Keratinocyte (primary cell): ENCODE measurements at regions not wholly inside any gene's neighbourhood (a gene's known extent, or its start where the extent isn't known, plus 50 kb on each side); places are given as distances from the start of the nearest gene placed in this dataset.

Experiments
- EZH2 ChIP-seq: IDR thresholded peaks from one replicate; pipeline ENCODE4 v1.6.1; 2012; ENCODE audit warnings: inconsistent platforms, mild to moderate bottlenecking, low read length, moderate library complexity
- TF ChIP-seq, protein P1 (sequence below), 3 experiments: IDR thresholded peaks in 1 of 3; conservative IDR thresholded peaks in 1 of 3; optimal IDR thresholded peaks in 1 of 3; 2 replicates in 2 of 3; 3 replicates in 1 of 3; pipeline versions ENCODE3 to v1.5.1; 2011; ENCODE audit warnings: low read length in 3 of 3, mild to moderate bottlenecking in 3 of 3, moderate library complexity in 2 of 3, control low read depth in 1 of 3, inconsistent platforms in 1 of 3; ENCODE audit not compliant: insufficient read depth in 2 of 3; ENCODE audit errors: extremely low read depth in 1 of 3

DNA sequence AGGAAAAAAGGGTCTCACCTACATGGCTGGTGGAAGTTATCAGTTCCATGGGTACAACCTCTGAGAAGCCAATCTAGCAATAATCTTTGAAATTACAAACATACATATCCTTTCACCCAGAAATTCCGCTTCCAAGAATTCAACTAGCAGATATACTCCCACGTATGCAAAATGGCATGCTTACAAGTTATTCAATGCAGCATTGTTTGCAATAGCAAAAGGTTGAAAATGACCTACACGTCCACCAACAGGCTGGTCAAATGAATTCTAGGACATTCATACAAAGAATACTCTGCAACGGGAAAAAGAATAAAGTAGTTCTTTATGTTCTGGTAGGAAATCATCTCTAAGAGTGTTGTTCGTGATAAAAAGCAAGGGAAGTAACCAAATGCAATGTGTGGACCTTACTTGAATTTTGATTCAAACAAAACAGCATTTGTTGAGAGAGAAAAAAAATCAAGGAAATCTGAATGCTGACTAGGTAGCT lies 63.7 kb upstream of the NLK start:
- TF ChIP-seq, protein P1, sequence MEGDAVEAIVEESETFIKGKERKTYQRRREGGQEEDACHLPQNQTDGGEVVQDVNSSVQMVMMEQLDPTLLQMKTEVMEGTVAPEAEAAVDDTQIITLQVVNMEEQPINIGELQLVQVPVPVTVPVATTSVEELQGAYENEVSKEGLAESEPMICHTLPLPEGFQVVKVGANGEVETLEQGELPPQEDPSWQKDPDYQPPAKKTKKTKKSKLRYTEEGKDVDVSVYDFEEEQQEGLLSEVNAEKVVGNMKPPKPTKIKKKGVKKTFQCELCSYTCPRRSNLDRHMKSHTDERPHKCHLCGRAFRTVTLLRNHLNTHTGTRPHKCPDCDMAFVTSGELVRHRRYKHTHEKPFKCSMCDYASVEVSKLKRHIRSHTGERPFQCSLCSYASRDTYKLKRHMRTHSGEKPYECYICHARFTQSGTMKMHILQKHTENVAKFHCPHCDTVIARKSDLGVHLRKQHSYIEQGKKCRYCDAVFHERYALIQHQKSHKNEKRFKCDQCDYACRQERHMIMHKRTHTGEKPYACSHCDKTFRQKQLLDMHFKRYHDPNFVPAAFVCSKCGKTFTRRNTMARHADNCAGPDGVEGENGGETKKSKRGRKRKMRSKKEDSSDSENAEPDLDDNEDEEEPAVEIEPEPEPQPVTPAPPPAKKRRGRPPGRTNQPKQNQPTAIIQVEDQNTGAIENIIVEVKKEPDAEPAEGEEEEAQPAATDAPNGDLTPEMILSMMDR (optimal IDR thresholded peaks at IDR 0.05 in 1 of 3, IDR thresholded peaks at IDR 0.05 in 1 of 3, conservative IDR thresholded peaks at IDR 0.05 in 1 of 3; ENCODE audit: extremely low read depth in 1 of 3, insufficient read depth in 2 of 3, low read length in 3 of 3): no peak
- no peak for TF ChIP-seq EZH2
